Superior temporal gyrus (tissue), 1 donor: ENCODE measurements at regions not wholly inside any gene's neighbourhood (a gene's known extent, or its start where the extent isn't known, plus 50 kb on each side); places are given as distances from the start of the nearest gene placed in this dataset.
"Not testable (repeated sequence)": the region's sequence is repeated elsewhere in the genome, so short reads cannot be mapped to it uniquely, and the experiment has no call there.

ENCODE experiments used
- DNase-seq: peaks from one replicate; pipeline ENCODE4 v3.0.0-alpha.2; 2016; ENCODE audit errors: extremely low spot score

DNA sequence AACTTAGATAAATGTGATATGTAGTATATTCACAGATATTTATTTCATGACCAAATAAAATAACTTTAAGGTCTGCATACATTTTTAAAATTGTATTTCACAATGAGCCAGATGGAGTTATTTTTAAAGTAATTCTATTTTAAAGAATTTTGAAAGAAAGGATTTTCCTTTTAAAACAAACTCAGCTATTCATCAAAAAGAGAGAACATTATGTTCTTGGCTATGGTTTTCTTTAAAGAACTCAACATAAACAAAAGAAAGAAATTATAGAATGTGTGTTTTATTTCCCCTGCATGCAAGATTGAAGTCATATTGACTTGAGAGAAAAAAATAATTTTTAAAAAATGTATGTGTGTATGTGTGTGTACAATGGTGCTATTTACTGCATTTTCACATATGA is 1023.6 kb upstream of the CITED2 start:
- DNase-seq = no peak

DNA sequence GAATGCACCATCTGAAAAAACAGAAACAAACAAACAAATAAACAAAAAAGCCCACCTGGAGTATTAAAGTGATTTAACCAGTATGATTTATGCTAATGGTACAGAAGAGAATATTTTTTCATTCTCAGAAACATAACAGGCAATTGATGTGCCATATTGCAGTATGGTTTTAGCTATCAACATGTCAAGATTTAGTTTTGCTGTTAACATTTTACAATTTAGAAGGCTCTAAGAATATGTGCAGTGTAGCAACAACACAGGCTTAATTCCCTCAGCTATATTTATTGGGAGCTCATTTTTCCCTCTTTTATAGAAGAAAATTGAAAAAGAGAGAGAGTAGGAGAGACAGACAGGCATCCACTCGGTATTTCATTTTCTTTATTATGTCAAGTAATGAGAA is 1022.7 kb upstream of the CITED2 start:
- DNase-seq = no peak

DNA sequence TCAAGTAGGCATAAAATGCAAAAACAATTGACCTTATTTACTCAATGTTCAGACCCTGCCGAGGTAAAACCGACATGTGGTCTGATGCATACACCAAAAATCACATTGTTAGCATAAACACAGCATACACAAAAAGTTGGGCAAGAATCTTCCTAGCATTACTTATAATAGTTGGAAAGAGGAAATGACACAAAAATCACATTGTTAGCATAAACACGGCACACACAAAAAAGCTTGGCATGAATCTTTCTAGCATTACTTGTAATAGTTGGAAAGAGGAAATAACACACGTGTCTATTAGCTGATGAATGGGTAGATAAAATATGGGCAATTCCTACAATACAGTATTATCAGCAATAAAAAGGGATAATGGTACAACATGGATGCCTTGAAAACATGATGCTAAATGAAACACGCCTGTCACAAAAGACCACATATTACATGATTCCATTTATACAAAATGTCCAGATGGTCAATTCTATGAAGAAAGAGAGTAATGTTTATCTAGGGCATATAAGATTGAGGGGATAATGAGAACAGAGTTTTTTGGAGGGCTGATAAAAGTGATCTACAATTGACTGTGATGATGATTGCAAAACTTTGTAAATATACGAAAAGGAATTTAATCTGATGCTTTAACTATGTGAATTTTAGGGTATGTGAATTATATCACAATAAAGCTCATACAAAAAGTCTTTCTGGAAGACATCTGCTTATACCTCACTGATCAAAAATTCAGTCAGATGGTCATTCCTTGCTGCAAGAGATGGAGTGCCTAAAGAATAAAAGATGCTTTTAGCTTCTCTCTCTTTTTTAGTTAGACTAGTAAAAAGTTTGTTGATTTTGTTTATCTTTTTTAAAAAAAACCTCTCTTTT is 1019.5 kb upstream of the CITED2 start:
- no peak for DNase-seq

DNA sequence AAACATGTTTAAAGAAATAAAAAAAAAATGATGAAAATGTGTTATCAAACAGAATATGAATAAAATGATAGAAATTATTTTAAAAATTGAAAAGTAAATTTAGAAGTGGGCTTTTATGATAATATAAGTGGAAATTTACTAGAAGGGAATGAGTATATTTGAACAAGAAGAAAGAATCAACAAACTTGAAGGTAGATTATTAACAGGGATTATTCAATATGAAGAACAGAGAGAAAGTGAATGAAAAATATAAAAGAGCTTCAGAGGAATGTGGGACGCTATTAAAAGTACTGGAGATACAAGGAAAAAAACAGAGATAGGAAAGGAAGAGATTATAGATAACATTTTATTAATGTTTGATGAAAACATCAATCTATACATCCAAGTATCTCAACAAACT is 1014.4 kb upstream of the CITED2 start:
- DNase-seq = no peak

DNA sequence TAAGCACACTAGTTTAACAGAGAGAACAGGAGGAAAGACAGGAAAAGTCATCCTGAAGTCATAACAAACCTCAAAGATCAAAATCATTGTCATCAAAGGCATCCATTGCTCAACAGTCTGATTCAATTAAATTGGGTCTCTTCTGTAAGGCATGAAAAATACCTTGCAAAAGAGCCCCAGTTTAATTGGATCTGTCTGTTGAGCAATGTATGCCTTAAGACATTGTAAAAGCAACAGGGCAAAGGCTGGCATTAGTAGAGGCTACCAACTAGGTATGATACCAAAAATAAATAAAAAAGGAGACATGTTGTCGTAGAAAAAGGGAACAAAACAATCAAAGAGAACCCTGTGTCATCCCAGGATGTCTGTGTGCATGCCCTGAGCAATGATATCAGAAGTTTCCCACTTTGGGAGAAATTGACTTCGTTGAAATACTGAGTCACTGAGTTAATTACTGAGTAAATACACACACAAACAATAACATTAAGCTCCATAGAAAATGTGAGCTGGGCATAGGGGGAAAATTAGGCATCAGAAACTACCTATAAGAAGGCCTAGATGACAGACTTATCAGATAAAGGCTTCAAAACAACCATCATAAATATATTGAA is 1013.8 kb upstream of the CITED2 start:
- DNase-seq = no peak

DNA sequence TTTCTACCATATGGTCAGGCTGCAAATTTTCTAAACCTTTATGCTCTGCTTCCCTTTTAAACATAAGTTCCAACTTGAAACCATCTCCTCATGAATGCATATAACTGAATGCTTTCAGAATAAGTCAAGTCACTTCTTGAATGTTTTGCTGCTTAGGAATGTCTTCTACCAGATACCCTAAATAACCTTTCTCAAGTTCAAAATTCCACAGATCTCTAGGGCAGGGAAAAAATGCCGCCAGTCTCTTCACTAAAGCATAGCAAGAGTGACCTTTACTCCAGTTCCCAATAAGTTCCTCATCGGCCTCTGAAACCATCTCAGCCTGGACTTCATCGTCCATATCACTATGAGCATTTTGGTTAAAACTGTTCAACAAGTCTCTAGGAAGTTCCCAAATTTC is 1011.2 kb upstream of the CITED2 start:
- DNase-seq = no peak

DNA sequence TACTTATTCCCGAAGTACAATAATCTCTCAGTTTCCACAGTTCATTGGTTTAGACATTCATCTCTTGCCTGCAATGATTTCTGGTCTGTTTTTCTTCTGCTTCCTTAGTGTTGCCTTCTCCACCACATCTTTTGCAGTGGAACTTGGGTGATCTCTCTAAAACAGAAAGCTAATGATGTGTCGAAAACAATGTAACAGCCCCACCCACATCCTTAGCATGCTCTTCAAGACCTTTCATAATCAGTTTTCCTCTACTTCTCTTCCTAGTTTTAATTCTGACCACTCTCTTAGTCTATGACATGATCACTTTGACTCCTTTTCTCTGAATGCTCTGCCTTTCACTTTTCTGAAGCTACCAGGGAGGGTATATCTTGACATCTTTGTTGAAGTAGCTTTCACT is 1007.9 kb upstream of the CITED2 start:
- no peak for DNase-seq

DNA sequence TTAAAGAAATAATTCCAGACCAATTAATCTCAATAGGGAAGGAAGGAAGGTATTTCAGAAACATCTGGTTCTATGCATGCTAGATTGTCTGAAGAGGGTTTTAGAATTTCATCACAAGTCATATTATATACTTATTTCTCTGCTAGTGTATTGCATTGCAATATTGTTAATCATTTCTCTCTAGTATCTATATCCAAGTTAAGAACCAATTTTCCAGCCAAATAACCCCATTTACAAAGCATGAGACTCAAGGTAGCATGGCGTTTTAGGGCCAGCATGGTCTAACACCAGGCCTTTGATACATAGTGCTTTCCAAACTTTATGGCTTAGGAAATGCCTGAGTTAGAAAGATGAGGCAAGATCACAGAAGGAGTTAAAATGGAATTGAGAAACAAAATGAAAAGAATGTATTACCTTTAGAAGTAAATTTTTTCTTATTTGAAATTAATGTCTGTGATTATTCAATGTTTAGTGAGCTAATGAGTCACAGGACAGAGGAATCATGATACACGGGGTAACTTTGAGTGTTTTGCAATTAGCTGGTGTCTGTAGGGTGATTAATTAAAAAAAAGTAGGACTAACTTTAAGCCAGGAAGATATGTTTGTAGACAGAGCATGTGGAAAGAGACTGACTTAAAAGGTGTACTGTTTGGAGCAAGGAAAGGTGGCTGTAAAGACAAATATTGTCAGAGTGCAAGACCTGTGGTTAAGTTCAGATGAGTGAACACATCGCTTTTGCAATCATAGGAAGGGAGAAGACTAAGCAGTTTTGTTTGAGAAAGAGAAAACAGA is 1006.2 kb upstream of the CITED2 start:
- no peak for DNase-seq

DNA sequence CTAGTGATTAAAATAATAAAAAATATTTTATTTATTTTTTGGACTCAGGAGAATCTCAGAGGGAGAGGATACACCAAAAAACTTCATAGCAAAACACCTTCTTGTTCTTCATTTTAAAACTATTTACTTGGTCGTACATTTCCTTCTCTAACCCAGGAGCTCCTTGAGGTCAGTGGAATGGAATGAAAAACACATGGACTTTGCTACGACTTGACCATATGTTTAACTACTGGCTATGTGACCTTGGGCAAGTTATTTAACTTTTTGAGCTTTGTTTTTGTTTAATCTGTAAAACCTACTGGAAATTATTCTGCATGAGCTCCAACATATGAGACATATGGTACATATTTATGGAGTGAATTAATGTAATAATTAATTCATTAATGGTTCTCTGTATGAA is 1005.5 kb upstream of the CITED2 start:
- no peak for DNase-seq

DNA sequence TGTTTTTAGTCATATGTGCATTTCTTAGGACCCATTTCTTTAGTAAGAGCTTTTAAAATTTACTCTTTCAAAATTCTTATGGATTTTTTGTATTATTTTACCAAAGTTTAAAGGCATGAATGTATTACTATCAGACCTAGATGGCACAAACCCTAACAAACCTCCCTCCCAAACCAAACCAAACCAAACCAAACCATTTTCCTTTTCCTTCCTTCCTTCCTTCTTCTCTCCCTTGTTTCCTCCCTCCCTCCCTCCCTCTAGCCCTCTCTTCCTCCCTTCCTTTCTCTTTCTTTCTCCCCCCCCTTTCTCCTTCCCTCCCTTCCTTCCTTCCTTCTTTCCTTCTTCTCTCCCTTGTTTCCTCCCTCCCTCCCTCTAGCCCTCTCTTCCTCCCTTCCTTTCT is 1001.8 kb upstream of the CITED2 start:
- no peak for DNase-seq

DNA sequence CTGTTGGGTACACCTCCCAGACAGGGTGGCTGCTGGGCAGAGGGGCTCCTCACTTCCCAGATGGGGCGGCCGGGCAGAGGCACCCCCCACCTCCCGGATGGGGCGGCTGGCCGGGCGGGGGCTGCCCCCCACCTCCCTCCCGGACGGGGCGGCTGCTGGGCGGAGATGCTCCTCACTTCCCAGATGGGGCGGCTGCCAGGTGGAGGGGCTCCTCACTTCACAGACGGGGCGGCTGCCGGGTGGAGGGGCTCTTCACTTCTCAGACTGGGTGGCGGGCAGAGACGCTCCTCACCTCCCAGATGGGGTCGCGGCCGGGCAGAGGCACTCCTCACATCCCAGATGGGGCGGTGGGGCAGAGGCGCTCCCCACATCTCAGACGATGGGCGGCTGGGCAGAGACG is 999.3 kb upstream of the CITED2 start:
- not testable (repeated sequence) for DNase-seq

DNA sequence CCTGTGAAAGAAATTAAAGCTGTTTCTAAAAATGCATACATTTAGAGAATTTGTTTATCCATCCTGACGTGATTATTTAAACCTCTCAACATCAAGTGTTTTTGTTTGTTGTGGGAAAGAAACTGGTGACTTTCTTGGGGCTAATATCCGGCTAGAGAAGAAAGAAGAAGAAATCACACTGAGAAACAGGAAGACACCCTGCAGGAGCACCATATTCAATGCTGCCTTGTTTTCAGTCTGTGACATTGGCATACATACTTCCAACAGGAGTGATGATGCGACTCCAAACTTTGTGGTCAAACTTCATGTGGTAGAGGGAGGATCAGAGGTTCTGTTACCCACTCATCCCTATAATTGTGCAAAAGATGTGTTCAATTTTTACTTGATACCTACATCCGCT is 997.6 kb upstream of the CITED2 start:
- DNase-seq = no peak

DNA sequence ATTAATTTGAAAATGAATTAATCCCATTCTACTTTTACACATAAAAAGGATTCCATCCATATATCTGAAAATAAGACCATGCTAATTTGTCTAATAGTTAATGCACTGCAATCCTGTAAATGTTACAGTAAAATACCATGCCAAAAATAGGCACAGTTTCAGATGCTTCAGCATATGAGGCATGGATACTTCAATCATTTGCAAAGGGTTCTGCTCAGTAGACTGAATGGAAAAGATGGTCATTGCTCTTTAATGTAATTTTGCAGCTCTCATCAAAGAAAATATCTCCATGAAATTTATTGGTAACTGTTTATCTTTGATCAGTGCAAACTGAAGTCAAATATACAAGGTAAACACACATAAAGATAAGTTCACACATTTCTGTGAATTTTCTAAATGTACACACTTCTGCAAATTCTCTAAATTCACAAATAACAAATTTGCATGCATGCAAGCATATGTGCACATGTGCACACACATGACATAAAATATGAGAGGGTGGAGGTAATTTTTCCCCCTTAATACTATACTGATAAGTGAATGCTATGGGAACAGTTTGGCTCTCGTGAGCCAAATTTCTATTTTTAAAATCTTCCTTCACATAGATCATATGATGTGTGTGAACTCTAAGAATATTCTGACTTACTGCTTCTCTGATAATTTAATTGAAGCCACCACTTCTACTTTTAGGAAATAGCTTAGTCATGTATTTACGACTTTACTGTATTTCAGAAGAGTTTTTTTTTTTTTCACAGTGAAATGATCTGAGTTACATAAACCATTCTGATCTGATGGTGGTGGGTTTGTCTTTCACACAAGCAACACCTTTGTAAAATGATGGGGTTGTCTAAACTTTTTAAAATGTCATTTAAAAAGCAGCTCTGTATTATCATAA is 996.8 kb upstream of the CITED2 start:
- DNase-seq = no peak

DNA sequence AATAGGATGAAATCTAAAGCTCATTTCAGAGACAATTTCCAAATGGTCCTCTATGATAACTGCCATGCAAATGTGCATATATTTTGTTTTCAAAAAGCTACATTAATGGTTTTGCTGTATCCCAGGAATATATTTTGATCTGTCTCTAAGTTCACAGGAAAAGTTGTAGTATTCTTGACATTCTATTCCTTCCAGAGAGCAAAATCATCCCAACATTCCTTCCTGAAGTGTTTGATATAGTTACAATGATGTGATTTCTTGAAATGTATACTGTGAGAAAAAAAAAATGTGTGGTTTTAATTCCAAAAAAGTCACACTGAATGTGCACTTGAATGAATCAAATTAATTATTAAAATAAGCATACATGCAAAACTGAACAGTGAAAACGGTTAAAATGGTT is 996.0 kb upstream of the CITED2 start:
- no peak for DNase-seq

DNA sequence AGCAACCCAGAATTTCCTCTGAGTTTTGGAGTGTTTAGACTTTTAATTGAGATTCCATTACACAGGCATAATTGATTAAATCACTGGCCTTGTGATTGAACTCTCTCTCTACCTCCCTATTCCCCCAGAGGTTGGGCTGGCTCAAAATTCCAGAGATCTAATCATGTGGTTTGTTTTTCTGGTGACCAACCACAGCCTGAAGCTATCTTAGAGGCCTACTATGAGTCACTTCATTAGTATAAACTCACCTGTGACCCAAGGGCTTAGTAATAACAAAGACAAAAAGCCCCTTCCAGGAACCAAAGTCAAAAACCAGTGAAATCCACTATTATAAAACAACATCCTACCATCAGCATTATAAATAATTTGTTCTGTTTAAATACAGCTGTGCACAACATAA is 992.5 kb upstream of the CITED2 start:
- DNase-seq = no peak

DNA sequence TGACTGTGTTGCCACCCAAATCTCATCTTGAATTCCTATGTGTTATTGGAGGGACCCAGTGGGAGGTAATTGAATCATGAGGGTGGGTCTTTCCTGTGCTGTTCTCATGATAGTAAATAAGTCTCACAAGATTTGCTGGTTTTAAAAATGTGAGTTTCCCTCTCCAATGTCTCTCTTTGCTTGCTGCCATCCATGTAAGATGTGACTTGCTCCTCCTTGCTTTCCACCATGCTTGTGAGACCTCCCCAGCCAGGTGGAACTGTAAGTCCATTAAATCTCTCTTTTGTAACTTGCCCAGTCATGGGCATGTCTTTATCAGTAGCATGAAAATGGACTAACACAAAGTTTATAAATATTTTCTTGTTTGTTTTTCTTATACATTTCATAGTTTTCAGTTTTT is 990.5 kb upstream of the CITED2 start:
- DNase-seq = no peak

DNA sequence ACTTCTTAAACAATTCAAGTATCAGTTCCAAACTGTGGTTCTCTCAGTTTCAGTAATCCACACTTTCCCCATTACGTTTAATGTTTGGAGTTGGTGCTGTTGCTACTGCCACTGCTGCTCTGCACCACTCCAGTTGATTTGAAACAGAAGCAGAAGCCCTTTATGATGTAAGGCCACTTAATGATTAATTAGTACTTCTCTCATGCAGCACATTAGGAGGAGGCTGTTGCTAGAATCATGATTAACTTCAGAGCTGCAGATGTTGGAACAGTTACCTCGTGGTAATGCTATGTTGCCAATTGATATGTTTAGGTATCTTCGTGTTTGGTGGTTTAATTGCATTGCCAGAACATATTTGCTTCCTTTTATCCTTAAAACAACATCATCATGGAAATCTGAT is 986.2 kb upstream of the CITED2 start:
- DNase-seq = no peak

DNA sequence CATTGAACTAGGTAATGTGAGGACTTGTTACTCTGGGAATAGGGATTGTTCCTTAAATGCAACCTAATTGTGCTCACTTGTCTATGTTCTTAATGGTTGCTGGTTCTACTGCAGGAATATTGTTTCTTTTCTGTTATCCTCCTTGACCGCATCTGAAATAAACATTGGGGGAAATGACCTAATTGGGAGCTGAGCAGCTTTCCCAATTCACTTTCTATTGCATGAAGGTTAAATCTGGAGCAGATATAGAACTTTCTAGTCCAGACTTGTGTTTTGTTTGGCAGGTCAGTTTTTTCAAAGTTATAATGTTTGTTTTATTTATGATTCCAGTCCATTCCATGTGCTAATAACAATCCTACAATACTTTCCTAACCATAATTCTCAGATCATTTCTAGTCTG is 981.0 kb upstream of the CITED2 start:
- DNase-seq = no peak

DNA sequence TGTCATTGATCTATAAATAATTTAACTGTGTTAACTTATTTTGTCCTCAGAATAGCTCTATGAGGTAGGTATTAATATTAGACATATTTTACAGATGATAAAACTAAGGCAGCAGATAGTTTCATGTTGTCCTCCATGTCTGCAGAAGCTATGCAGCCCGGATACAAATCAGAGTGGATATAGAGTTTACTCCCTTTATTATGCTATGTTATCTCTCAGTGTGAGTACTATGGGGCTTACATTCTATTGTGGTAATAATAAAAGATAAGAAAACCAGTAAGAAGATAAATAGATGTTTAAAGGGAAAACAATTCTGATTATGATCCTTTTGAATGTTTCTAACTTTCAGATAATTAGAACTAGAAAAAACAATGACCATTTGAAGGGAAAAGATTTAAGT is 979.8 kb upstream of the CITED2 start:
- no peak for DNase-seq

DNA sequence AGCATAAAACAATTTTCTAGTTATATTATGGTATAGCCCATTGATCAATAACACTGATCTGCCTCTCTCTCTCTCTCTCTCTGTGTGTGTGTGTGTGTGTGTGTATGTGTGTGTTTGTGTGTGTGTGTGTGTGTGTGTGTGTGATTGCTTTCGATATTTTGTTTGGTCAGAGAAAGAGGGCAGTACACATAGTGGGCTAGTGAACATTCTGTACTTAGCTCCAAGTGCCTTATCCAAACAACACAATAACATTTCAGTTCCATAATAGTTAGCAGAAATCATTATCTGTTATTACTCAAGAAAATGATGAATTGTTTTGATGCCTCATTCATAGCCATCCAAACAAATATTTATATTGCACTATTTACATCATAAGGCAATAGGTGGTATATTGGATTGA is 979.1 kb upstream of the CITED2 start:
- DNase-seq = no peak

DNA sequence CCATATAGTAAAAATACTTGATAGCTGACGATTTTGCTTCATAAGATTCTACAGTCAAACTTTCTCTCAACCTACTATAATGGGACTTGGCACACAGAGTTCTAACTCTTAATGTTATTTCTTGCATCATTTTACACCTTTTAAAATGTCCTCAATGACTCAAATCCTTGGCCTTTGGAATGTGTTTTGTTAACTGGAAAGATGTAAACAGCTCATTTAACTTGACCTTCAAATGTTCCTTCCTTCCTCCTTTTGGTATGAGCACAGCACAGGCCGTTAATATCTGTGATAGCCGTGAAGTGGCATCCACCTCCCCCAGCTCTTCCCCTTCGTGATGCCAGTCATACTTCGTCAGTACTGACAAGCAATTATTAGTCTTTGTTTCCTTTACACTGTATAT is 972.0 kb upstream of the CITED2 start:
- DNase-seq = no peak

DNA sequence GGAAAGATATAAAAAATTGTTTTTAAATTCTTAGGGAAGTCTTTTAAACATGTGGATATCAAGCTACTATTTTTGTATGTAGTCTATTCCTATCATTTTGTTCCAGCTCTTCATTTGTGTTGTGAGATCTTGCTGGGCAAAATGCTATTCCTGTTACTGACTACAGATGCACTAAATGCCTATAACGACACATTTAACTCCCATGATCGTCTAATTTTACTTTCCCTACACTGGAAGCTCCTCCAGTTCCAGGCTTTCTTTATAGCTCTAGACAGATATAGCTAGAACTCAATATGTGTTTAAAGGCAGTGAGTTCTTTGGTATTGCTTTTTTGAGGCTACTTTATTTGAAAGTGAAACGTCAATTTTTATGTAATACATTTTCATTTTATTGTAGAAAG is 971.5 kb upstream of the CITED2 start:
- peak; percentile 63 for DNase-seq
